ENCODE measurements at regions not wholly inside any gene's neighbourhood (a gene's known extent, or its start where the extent isn't known, plus 50 kb on each side); places are given as distances from the start of the nearest gene placed in this dataset.

DNA sequence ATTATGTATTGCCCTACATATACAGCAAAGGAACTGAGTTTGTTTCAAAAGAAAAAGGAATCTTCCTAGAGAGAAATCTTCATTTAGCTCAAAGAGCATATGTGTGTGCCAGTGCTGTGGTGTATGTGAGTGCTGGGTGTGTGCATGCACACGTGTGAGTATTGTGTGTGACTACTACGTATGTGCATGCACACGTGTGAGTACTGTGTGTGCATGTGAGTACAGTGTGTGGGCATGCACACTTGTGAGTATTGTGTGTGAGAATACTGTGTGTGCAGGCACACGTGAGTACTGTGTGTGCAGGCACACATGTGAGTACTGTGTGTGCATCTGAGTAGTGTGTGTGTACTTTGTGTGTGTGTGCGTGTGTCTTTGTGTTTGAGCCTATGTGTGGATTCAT, 651.0 kb upstream of the B3GAT1 start:
- Histone ChIP-seq H3K4me3 (ENCODE audit: low read depth, low read length) (no peak overlapping the region), H3K36me3 (ENCODE audit: control insufficient read depth in 2 of 2, insufficient read depth in 1 of 2, low read length in 2 of 2) (no peaks in the 10 kb centered on the region), H3K27ac (ENCODE audit: extremely low read depth, low read depth, low read length) (no peak overlapping the region), H3K4me1 (ENCODE audit: control insufficient read depth, insufficient read depth, low read length) (no peaks in the 10 kb centered on the region), H3K9me3 (ENCODE audit: control insufficient read depth, insufficient read depth, low read depth, low read length) (no peaks in the 10 kb centered on the region)
- CTCF ChIA-PET = no interaction called here
- TF ChIP-seq ZNF202 (tag by site-specific recombination; IDR thresholded peaks at IDR 0.05; ENCODE audit: borderline replicate concordance) = no peak
- no peak for TF ChIP-seq ZNF549 (tag by site-specific recombination; IDR thresholded peaks at IDR 0.05)
- POLR2A ChIA-PET = no interaction called here

DNA sequence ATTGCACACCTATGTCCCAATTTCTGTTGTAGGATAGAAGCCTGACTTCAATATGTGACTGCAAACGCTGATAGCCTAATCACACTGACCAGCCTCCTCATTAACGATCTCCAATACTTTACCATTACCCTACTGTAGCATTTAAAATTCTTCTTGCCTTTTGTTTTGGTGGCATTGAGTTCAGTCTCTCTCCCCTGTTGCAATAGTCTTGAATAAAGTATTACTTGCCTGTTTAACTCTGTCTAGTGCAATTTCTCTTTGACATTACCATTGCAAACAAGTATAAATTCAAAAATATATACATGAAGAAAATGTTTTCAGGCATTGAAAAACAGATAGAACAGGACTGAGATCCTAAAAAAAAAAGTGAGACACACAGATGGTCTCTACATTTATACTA, 649.1 kb upstream of the B3GAT1 start:
- no peaks in the 10 kb centered on the region for H3K36me3 ChIP-seq (ENCODE audit: control insufficient read depth in 2 of 2, insufficient read depth in 1 of 2, low read length in 2 of 2)
- no peak overlapping the region for H3K27ac ChIP-seq (ENCODE audit: extremely low read depth, low read depth, low read length)
- TF ChIP-seq, protein P1, sequence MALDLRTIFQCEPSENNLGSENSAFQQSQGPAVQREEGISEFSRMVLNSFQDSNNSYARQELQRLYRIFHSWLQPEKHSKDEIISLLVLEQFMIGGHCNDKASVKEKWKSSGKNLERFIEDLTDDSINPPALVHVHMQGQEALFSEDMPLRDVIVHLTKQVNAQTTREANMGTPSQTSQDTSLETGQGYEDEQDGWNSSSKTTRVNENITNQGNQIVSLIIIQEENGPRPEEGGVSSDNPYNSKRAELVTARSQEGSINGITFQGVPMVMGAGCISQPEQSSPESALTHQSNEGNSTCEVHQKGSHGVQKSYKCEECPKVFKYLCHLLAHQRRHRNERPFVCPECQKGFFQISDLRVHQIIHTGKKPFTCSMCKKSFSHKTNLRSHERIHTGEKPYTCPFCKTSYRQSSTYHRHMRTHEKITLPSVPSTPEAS (tag by site-specific recombination; IDR thresholded peaks at IDR 0.05) = no peak
- TF ChIP-seq SETDB1 (IDR thresholded peaks at IDR 0.05; ENCODE audit: insufficient read length, low read length) = peak; percentile 56
- TF ChIP-seq ZNF169 (tag by site-specific recombination; IDR thresholded peaks at IDR 0.05) = peak; percentile 84
- TF ChIP-seq ZBTB8A (tag by site-specific recombination; IDR thresholded peaks at IDR 0.05) = no peak
- POLR2A ChIA-PET = no interaction called here
- H3K4me3 ChIP-seq (ENCODE audit: low read depth, low read length) = no peak overlapping the region
- H3K9me3 ChIP-seq (ENCODE audit: control insufficient read depth, insufficient read depth, low read depth, low read length) = no peaks in the 10 kb centered on the region
- H3K4me1 ChIP-seq (ENCODE audit: control insufficient read depth, insufficient read depth, low read length) = no peaks in the 10 kb centered on the region
- CTCF ChIA-PET = interaction anchor here (0.7 kb wide), 1 partner anchor 192 kb away, joined by 4 read pairs; no protein-coding TSS in a partner anchor

DNA sequence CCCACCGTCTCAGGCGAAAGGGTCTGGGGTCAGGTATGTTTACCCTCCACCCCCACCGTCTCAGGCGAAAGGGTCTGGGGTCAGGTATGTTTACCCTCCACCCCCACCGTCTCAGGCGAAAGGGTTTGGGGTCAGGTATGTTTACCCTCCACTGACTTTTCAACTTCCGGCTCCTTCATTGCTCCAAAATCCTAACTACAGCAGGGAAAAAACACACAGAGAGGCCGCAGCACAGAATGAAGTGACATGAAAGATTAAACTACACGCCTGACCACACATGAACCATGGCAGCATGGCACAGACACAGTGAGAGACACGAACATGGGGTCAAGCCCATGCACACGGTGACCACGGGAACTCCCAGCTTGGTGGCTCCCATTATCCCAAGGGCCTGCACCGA, 634.9 kb upstream of the B3GAT1 start:
- Histone ChIP-seq H3K27ac (ENCODE audit: extremely low read depth, low read depth, low read length) (no peak overlapping the region), H3K4me3 (ENCODE audit: low read depth, low read length) (no peak overlapping the region), H3K36me3 (ENCODE audit: control insufficient read depth in 2 of 2, insufficient read depth in 1 of 2, low read length in 2 of 2) (no peaks in the 10 kb centered on the region), H3K9me3 (ENCODE audit: control insufficient read depth, insufficient read depth, low read depth, low read length) (no peaks in the 10 kb centered on the region), H3K4me1 (ENCODE audit: control insufficient read depth, insufficient read depth, low read length) (no peaks in the 10 kb centered on the region)
- ChIA-PET POLR2A (no interaction called here), CTCF (no interaction called here)
- TF ChIP-seq PRDM1 (tag by site-specific recombination; IDR thresholded peaks at IDR 0.05) = no peak
- no peak for TF ChIP-seq ZNF155 (tag by site-specific recombination; IDR thresholded peaks at IDR 0.05)
- TF ChIP-seq YY2 (tag by site-specific recombination; IDR thresholded peaks at IDR 0.05) = no peak
- no peak for TF ChIP-seq ZNF549 (tag by site-specific recombination; IDR thresholded peaks at IDR 0.05)
- TF ChIP-seq TCF7L2 (IDR thresholded peaks at IDR 0.05; ENCODE audit: borderline replicate concordance, low read depth, low read length) = no peak
- no peak for TF ChIP-seq ZNF660 (tag by site-specific recombination; IDR thresholded peaks at IDR 0.05)
- TF ChIP-seq, protein P2, sequence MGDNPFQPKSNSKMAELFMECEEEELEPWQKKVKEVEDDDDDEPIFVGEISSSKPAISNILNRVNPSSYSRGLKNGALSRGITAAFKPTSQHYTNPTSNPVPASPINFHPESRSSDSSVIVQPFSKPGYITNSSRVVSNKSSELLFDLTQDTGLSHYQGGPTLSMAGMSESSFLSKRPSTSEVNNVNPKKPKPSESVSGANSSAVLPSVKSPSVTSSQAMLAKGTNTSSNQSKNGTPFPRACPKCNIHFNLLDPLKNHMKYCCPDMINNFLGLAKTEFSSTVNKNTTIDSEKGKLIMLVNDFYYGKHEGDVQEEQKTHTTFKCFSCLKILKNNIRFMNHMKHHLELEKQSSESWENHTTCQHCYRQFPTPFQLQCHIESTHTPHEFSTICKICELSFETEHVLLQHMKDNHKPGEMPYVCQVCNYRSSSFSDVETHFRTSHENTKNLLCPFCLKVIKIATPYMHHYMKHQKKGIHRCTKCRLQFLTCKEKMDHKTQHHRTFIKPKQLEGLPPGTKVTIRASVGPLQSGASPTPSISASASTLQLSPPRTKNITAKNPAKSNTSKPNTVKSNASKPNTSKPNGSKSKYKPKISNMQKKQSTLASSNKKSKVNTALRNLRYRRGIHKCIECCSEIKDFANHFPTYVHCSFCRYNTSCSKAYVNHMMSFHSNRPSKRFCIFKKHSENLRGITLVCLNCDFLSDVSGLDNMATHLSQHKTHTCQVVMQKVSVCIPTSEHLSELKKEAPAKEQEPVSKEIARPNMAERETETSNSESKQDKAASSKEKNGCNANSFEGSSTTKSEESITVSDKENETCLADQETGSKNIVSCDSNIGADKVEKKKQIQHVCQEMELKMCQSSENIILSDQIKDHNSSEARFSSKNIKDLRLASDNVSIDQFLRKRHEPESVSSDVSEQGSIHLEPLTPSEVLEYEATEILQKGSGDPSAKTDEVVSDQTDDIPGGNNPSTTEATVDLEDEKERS (tag by site-specific recombination; IDR thresholded peaks at IDR 0.05) = no peak
- TF ChIP-seq YY1 (tag by site-specific recombination; IDR thresholded peaks at IDR 0.05) = no peak
- no peak for TF ChIP-seq ZBTB48 (tag by site-specific recombination; IDR thresholded peaks at IDR 0.05)
- TF ChIP-seq ZNF394 (tag by site-specific recombination; IDR thresholded peaks at IDR 0.05; ENCODE audit: borderline replicate concordance) = no peak
- TF ChIP-seq ZNF48 (tag by site-specific recombination; IDR thresholded peaks at IDR 0.05) = no peak
- no peak for TF ChIP-seq ZNF473 (tag by site-specific recombination; IDR thresholded peaks at IDR 0.05)
- TF ChIP-seq, protein P3, sequence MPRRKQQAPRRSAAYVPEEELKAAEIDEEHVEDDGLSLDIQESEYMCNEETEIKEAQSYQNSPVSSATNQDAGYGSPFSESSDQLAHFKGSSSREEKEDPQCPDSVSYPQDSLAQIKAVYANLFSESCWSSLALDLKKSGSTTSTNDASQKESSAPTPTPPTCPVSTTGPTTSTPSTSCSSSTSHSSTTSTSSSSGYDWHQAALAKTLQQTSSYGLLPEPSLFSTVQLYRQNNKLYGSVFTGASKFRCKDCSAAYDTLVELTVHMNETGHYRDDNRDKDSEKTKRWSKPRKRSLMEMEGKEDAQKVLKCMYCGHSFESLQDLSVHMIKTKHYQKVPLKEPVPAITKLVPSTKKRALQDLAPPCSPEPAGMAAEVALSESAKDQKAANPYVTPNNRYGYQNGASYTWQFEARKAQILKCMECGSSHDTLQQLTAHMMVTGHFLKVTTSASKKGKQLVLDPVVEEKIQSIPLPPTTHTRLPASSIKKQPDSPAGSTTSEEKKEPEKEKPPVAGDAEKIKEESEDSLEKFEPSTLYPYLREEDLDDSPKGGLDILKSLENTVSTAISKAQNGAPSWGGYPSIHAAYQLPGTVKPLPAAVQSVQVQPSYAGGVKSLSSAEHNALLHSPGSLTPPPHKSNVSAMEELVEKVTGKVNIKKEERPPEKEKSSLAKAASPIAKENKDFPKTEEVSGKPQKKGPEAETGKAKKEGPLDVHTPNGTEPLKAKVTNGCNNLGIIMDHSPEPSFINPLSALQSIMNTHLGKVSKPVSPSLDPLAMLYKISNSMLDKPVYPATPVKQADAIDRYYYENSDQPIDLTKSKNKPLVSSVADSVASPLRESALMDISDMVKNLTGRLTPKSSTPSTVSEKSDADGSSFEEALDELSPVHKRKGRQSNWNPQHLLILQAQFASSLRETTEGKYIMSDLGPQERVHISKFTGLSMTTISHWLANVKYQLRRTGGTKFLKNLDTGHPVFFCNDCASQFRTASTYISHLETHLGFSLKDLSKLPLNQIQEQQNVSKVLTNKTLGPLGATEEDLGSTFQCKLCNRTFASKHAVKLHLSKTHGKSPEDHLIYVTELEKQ (tag by site-specific recombination; IDR thresholded peaks at IDR 0.05; ENCODE audit: borderline replicate concordance) = no peak

All from HEK293 (cell line).